Sigmoid colon (tissue), 4 donors: ENCODE measurements at regions not wholly inside any gene's neighbourhood (a gene's known extent, or its start where the extent isn't known, plus 50 kb on each side); places are given as distances from the start of the nearest gene placed in this dataset.

ENCODE experiments used
- POLR2AphosphoS5 ChIP-seq, 4 donors: sonication (generic); formaldehyde crosslinking; IDR thresholded peaks; one replicate each; pipeline ENCODE4 v1.6.1; 2017; ENCODE audit warnings: antibody characterized with exemption in 4 of 4
- TF ChIP-seq, protein P1 (sequence below), 4 experiments: fragments of 450-650 bp in 3 of 4; fragments of 200-600 bp in 1 of 4; IDR thresholded peaks; one replicate each; pipeline ENCODE4 v1.5.1; 2016 to 2019; ENCODE audit warnings: antibody characterized with exemption in 4 of 4, mild to moderate bottlenecking in 3 of 4, moderate library complexity in 2 of 4

DNA sequence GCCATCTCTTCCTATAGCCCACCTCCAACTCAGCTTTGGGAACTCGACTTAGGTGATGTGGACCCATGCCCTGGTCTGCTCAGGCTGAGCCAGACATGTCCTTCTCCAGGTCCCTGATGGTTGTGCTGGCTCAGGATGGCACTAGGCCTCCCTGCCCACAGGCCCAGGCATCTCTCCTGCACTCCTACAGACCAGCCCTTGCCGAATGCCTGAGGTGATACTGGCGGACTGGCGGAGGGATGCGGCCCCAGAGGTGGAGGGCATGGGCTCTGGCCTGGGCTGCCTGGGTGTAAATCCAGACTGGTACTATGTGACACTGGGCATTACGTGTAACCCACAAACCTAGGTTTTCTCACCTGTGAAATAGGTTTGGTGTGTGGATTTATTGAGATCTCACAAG, 352.8 kb downstream of the SHANK2 start:
- TF ChIP-seq, protein P1, sequence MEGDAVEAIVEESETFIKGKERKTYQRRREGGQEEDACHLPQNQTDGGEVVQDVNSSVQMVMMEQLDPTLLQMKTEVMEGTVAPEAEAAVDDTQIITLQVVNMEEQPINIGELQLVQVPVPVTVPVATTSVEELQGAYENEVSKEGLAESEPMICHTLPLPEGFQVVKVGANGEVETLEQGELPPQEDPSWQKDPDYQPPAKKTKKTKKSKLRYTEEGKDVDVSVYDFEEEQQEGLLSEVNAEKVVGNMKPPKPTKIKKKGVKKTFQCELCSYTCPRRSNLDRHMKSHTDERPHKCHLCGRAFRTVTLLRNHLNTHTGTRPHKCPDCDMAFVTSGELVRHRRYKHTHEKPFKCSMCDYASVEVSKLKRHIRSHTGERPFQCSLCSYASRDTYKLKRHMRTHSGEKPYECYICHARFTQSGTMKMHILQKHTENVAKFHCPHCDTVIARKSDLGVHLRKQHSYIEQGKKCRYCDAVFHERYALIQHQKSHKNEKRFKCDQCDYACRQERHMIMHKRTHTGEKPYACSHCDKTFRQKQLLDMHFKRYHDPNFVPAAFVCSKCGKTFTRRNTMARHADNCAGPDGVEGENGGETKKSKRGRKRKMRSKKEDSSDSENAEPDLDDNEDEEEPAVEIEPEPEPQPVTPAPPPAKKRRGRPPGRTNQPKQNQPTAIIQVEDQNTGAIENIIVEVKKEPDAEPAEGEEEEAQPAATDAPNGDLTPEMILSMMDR (IDR thresholded peaks at IDR 0.05), result no peak
- TF ChIP-seq POLR2AphosphoS5 (IDR thresholded peaks at IDR 0.05), result no peak
